OCI-M1 (cell line): ENCODE measurements at regions not wholly inside any gene's neighbourhood (a gene's known extent, or its start where the extent isn't known, plus 50 kb on each side); places are given as distances from the start of the nearest gene placed in this dataset.

Experiments used
- DNase-seq: peaks from one replicate; lab custom pipeline; 2025; lab: John Stamatoyannopoulos, UW

- DNase-seq = no peak
Measured at GRCh38 chr16:86041215-86041614, 142.3 kb downstream of the IRF8 start.

DNA sequence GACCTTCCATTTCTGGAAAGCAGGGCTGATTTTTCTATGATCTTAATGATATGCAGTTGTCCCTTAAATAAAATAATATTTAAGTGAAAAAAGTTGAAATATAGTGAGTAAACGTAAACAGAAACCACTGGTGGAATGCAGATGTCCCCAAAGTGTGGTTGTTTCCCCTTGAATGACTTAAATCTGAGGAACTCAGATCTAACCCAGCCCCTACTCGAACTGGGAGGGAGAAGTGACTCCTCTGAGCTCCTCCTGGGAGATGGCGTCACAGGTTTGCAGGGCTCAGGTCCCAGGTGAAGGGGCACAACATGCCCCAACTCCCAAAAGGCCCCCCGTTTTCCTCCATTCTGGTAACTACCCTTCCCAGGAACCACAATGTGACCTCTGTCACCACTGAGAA is 142.8 kb downstream of the IRF8 start:
- no peak for DNase-seq

DNA sequence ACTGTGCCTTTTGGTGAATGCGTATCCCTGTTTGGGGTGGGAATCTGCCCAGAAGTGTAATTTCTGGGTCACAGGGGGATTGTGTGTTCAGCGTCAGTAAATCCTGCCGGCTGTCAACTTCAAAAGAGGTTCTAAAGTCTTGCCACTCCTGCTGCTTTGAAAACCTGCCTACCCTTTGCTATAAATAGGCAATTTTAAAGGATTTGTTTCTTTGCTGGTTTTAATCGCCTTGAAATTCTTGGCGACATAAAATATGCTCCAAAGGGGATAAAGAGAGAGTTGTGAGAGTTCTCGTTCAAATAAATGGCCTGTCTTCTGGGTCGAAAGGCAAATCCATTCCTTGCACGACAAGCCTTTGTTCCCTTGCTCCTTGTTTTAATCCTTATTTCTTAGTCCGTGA is 143.4 kb downstream of the IRF8 start:
- DNase-seq = no peak

GRCh38 chr16:86042996-86043725 is 144.2 kb downstream of the IRF8 start:
- DNase-seq = no peak

GRCh38 chr16:86044241-86044671 is 145.3 kb downstream of the IRF8 start:
- DNase-seq = peak; percentile 49

GRCh38 chr16:86044881-86045590 is 146.1 kb downstream of the IRF8 start:
- no peak for DNase-seq

DNA sequence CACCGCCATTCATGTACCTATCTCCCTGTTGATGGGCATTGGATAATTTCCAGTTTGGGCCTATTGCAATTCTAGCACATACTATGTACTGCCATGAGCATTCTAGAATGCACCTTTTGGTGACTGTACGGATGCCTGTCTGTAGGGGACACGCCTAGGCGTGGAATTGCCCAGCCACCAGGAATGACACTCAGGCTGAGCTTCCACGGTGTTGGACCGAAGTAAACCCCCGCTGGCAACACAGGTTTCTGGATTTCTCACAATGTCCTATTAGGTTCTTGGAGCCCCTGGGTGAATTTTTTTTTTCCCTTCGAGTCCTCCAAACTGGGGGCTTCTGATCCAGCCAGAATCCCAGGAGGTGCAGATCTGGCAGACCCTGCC is 146.6 kb downstream of the IRF8 start:
- no peak for DNase-seq

DNA sequence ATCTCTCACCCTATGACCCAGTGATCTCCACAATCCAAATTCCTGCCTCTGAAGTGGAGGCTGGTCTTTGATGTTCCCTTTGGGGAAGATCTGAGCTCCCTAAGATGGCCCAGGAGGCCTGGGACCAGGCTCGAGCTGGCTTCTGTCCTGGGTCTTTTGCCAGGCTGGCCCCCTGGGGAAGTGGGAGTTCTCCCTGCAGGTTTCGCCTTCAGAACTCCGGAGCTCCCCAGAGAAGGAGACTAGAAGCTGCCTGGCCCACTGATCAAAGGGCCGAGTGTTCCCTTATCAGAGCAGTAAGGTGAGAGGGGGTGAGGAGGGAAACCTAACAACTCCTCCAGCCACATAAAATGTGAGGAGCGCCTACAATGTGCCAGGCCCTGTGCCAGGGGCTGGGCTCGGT is 147.1 kb downstream of the IRF8 start:
- DNase-seq = no peak

DNA sequence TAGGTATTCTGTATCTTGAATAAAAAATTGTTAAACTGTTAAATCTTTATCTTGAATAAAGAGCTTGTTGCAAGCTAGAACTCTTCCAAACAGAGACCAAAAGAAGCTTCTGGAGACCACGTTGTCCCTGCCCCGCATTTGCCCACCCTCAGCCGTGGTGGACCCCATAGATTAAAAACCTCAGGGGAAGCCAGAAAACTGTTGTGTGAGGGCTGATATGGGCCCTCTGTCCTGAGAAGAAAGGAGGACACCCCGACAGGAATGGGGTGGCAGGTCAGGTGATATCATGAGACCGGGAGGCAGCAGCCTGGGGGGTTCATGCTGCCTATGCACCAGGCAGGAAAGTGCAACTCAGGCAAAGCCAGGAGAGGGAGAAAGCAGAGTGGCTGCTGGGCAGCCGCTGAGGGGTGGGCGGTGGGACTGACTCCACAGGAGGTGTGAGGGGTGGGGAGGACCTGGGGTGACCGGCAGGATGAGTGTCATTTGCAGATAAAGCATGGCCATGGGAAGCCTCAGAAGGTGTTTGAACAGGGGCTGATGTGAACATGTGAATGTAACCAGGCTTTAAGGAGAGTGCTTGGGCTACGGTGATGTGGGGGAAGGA is 147.8 kb downstream of the IRF8 start:
- no peak for DNase-seq

GRCh38 chr16:86048221-86048620 is 149.3 kb downstream of the IRF8 start:
- no peak for DNase-seq

DNA sequence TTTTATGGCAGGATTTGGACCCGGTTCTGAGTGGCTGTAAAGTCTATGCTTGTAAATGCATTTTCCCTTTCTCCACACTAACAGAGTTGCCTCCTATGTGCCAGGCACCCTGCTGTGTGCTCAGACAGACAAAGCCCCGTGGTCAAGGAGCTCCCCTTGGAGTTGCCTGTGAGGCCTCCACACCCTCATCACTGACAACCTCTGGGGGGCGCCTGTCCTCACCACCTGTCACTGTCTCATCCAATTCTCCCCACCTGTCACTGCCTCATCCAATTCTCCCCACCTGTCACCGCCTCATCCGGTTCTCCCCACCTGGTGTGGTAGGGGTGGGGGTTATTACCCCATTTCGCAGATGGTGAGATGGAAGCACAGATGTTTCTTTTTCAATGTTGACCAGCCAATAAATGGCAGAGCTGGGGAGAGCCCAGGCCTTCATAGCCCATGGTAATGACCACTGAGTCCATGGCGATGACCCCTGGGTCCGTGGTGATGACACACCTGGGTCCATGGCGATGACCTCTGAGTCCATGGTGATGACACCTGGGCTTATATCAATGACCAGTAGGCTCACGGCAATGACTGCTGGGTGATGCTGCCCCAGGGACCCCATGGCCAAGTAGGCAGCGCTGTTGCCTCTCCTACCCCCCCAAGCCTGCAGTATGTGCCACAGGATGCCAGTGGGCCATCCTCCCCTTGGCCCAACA is 150.1 kb downstream of the IRF8 start:
- no peak for DNase-seq

- DNase-seq = no peak
Measured at GRCh38 chr16:86049641-86050040, 150.7 kb downstream of the IRF8 start.

- no peak for DNase-seq
Measured at GRCh38 chr16:86050111-86050510, 151.1 kb downstream of the IRF8 start.

DNA sequence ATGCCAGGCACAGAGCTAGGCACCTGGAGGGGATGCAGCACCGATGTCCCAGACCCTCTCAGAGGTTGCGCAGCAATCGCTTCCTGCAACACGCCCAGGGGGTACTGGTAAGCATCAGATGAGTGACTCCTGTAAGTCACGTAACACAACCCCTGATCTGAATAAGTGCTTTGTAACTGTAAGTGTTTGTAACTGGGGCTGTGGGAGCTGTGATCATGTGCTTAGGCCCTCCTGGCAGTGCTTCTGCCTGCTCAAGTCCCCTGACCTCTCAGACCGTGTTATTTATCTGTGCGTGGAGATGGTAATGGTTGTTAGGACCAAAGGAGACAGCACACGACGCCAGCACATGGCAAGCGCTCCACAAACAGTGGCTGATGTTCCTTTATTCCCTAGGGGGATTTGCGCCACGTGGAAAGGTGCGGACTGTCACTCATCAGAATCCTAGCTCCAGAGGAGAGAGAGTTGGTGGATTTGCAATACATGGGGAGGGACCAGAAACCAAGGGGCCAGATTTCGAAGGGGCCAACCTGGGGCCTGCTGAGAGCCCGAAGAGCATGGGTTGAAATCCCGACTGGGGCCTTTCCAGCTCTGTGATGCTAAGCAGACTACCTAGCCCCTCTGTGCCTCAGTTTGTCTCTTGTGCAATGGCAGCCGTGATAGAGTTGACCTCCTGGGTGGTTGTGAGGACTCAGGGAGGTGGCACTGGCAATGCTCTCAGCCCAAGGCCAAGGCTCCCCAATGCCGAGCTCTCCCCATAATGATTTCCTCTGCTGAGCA is 151.8 kb downstream of the IRF8 start:
- DNase-seq = no peak

- no peak for DNase-seq
Measured at GRCh38 chr16:86051368-86052114, 152.6 kb downstream of the IRF8 start.

- DNase-seq = no peak
Measured at GRCh38 chr16:86052115-86052670, 153.2 kb downstream of the IRF8 start.

DNA sequence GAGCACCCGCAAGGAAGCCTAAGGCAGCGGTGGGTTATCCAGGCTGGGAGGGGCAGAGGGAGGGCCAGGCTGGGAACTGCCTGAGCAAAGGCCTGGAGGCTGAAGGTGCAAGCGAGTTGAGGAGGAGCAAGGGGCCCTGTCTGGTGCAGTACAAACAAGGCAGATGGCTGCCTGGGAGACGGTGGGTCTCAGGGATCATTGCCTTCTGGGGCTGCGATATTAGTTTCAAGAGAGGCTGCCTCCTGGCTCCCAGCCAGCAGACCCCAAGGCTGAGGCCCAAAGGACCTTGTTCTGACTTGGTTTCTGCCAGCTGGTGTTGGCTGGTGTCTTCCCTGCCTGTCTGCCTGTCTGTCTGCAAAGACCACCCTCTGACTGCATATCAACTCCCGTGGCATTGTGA is 154.0 kb downstream of the IRF8 start:
- DNase-seq = no peak

GRCh38 chr16:86059253-86060171 is 160.6 kb downstream of the IRF8 start:
- DNase-seq = no peak

DNA sequence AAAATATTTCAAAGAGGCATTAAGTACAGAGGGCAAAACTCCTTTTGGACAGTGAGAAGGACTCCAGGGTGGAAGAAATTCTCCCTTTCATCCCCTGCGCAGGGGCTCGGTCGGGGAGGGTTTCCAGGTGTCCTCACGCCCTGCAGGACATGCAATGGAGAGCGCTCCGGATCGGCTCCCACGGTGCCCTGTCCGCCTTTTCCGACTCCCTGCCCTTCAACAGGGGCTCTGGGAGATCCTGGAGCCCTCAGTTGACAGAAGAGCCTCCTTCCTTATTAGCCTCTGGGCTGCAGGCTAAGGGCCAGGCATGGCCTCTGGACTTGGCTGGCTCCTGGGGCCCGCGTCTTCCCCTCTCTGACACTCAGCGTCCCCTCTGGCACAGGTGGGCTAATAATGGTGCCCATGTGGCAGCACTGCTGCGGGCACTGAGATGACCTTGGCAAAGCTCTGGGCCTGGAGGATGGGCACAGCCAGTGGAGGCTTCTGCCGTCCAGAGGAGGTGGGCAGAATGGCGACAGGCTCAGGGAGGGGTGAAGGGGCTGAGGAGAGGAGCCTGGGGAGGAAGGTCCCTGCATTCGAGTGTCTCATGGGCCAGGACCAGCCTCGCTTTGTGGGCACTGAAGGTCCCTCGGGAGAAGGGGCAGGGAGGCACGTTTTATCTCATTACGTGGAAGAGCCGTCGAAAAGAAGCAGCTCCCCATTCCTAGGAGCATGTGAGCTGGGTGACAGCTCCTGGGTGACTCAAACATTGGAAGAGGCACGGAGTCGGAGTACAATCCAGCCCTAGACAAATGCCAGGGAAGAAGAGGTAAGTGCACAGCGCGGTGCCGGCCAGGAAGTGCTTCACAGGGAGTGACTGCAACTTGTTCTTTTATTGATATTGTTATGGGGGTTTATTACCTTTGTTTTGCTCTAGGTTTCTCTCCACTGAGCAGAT is 161.7 kb downstream of the IRF8 start:
- no peak for DNase-seq
